HL-60 (cell line): ENCODE measurements at regions not wholly inside any gene's neighbourhood (a gene's known extent, or its start where the extent isn't known, plus 50 kb on each side); places are given as distances from the start of the nearest gene placed in this dataset.

ENCODE experiments used
- DNase-seq, 2 experiments: peaks; one replicate each; pipeline ENCODE4 v3.0.0-alpha.2; 2010 to 2020; ENCODE audit warnings: low read depth in 1 of 2, low spot score in 1 of 2
- H3K27ac ChIP-seq: fragments of 250-450 bp; sonication (Bioruptor Pico); replicated peaks from 2 replicates; pipeline ENCODE4 v1.5.1; 2020; ENCODE audit warnings: mild to moderate bottlenecking, moderate library complexity
- H3K27me3 ChIP-seq: fragments of 250-450 bp; sonication (Bioruptor Pico); 2 replicates; pipeline ENCODE4 v1.5.1; 2021; ENCODE audit warnings: mild to moderate bottlenecking, moderate library complexity; ENCODE audit not compliant: insufficient read depth, poor library complexity, severe bottlenecking
- H3K4me3 ChIP-seq: replicated peaks from 2 replicates; pipeline ENCODE4 v1.5.1; 2011; ENCODE audit warnings: mild to moderate bottlenecking, control low read depth, low read length; ENCODE audit not compliant: insufficient read depth
- GABPA ChIP-seq: IDR thresholded peaks from 2 replicates; pipeline ENCODE4 v1.6.1; 2012; ENCODE audit warnings: low read depth
- POLR2AphosphoS5 ChIP-seq: IDR thresholded peaks from 2 replicates; pipeline ENCODE4 v1.6.1; 2012; ENCODE audit warnings: low read depth
- SPI1 ChIP-seq: IDR thresholded peaks from 2 replicates; pipeline ENCODE4 v1.6.1; 2012; ENCODE audit warnings: low read depth, mild to moderate bottlenecking, borderline replicate concordance
- TF ChIP-seq, protein P1 (sequence below): IDR thresholded peaks from 2 replicates; pipeline ENCODE4 v1.6.1; 2012; ENCODE audit warnings: low read depth; ENCODE audit not compliant: insufficient replicate concordance
- TF ChIP-seq, protein P2 (sequence below): IDR thresholded peaks from one replicate; pipeline ENCODE4 v1.5.1; 2011; ENCODE audit warnings: low read length, control low read depth, inconsistent platforms; ENCODE audit not compliant: insufficient read depth

DNA sequence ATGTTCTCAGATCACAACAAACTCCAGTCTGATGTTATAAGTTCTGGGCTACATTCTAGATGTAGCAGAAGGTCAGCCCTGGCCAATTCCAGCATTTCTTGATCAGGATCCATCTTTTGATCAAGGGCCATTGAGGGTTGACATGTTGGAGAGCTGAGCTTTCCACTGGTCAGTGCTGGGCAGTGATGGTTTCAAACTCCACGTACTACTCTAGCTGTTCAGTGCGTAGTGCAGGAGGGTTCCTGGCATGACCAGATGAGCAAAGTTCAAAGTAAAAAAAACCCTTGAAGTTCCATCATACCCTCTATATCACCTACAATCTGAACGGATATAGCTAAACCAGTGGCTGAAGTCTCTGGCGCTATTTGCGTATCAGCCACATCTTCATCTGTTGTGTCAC lies 210.4 kb upstream of the OSR1 start:
- H3K27me3 ChIP-seq = no peaks in the 10 kb centered on the region
- no peak overlapping the region for H3K27ac ChIP-seq
- no peak for DNase-seq
- TF ChIP-seq POLR2AphosphoS5 (no peak), GABPA (no peak), SPI1 (no peak)
- TF ChIP-seq, protein P1, sequence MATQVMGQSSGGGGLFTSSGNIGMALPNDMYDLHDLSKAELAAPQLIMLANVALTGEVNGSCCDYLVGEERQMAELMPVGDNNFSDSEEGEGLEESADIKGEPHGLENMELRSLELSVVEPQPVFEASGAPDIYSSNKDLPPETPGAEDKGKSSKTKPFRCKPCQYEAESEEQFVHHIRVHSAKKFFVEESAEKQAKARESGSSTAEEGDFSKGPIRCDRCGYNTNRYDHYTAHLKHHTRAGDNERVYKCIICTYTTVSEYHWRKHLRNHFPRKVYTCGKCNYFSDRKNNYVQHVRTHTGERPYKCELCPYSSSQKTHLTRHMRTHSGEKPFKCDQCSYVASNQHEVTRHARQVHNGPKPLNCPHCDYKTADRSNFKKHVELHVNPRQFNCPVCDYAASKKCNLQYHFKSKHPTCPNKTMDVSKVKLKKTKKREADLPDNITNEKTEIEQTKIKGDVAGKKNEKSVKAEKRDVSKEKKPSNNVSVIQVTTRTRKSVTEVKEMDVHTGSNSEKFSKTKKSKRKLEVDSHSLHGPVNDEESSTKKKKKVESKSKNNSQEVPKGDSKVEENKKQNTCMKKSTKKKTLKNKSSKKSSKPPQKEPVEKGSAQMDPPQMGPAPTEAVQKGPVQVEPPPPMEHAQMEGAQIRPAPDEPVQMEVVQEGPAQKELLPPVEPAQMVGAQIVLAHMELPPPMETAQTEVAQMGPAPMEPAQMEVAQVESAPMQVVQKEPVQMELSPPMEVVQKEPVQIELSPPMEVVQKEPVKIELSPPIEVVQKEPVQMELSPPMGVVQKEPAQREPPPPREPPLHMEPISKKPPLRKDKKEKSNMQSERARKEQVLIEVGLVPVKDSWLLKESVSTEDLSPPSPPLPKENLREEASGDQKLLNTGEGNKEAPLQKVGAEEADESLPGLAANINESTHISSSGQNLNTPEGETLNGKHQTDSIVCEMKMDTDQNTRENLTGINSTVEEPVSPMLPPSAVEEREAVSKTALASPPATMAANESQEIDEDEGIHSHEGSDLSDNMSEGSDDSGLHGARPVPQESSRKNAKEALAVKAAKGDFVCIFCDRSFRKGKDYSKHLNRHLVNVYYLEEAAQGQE = no peak
- TF ChIP-seq, protein P2, sequence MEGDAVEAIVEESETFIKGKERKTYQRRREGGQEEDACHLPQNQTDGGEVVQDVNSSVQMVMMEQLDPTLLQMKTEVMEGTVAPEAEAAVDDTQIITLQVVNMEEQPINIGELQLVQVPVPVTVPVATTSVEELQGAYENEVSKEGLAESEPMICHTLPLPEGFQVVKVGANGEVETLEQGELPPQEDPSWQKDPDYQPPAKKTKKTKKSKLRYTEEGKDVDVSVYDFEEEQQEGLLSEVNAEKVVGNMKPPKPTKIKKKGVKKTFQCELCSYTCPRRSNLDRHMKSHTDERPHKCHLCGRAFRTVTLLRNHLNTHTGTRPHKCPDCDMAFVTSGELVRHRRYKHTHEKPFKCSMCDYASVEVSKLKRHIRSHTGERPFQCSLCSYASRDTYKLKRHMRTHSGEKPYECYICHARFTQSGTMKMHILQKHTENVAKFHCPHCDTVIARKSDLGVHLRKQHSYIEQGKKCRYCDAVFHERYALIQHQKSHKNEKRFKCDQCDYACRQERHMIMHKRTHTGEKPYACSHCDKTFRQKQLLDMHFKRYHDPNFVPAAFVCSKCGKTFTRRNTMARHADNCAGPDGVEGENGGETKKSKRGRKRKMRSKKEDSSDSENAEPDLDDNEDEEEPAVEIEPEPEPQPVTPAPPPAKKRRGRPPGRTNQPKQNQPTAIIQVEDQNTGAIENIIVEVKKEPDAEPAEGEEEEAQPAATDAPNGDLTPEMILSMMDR = no peak
- no peak overlapping the region for H3K4me3 ChIP-seq

DNA sequence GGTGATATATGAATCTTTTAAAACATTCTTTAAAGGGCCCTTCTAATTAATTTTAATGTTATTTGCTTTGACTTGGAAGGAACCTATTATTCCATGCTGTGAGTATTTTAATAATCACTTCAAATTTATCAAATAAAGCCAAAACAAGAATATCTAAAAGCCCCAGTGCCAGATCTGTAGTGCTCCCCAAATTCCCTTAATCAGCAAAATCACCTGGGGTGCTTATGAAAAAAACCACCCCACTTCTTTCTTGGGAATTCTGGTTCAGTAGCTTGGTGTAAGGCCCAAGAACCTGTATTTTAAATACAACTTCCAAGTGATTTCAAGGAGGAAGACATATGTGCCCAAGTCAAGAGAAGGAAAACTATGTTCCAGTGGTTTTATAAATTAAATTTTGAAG lies 202.4 kb upstream of the OSR1 start:
- no peak overlapping the region for H3K4me3 ChIP-seq
- no peak overlapping the region for H3K27ac ChIP-seq
- TF ChIP-seq SPI1 (no peak), POLR2AphosphoS5 (no peak), GABPA (no peak)
- TF ChIP-seq, protein P1 = no peak
- TF ChIP-seq, protein P2 = no peak
- no peaks in the 10 kb centered on the region for H3K27me3 ChIP-seq
- DNase-seq = no peak

DNA sequence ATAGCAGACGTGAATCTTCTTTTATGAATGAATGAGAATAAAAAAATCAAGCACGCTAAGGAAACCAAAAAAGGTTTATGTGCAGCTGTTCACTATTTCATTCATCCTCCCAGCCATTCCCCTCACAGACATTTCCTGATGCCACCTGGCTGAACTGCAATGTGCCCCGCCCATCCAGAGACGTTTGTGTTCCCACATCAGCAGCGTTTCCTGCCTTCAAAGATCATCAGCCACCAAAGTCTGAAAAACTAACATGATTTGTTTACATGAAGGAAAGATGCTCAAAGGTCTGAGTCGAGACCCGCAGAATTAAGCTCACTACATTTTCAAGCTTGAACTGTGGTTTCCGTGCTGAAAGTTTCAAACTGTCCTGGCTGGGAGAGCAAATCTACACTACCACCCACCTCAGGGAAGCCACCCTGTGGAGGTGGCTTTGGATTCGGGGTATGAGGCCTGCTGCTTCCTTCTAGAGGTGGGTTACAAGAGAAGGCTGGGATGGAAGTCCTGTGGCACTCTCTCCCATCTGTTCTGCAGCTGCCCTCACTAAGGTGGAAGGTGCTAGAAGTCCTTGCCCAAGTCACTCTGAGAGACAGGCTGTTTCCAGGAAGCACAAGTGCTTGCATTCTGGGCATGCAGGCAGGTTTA lies 201.3 kb upstream of the OSR1 start:
- no peak for DNase-seq
- no peak for TF ChIP-seq POLR2AphosphoS5
- TF ChIP-seq, protein P2 = no peak
- TF ChIP-seq, protein P1 = no peak
- no peak for TF ChIP-seq GABPA
- no peak for TF ChIP-seq SPI1
- no peak overlapping the region for H3K27ac ChIP-seq
- no peak overlapping the region for H3K4me3 ChIP-seq
- no peaks in the 10 kb centered on the region for H3K27me3 ChIP-seq
